ENCODE measurements at regions not wholly inside any gene's neighbourhood (a gene's known extent, or its start where the extent isn't known, plus 50 kb on each side); places are given as distances from the start of the nearest gene placed in this dataset.

DNA sequence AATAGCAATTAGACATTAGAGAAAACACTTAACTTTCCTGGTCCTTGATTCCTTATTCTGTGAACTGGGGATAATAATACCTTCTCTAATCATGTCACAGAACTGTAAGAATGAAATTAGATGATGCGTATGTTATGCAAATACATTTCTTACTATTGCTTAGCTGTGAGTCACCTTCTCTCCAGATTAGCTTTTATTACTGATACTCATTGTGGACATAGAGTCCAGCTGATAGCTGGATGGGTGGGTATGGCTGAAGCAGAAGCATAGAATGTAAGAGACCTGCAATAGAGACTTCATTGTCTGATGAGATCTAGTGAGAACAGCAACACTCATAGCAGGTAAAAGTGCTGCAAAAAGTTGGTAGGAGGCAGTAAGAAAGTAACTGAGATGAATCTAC is 437.2 kb upstream of the ZFP42 start:
- no peaks in the 10 kb centered on the region for H3K27me3 ChIP-seq
- no peak for DNase-seq
- no peak overlapping the region for H3K4me3 ChIP-seq (ENCODE audit: low read depth, low read length)
- H3K36me3 ChIP-seq, result no peaks in the 10 kb centered on the region
- H3K9me3 ChIP-seq, result no peaks in the 10 kb centered on the region
- TF ChIP-seq, protein P1, sequence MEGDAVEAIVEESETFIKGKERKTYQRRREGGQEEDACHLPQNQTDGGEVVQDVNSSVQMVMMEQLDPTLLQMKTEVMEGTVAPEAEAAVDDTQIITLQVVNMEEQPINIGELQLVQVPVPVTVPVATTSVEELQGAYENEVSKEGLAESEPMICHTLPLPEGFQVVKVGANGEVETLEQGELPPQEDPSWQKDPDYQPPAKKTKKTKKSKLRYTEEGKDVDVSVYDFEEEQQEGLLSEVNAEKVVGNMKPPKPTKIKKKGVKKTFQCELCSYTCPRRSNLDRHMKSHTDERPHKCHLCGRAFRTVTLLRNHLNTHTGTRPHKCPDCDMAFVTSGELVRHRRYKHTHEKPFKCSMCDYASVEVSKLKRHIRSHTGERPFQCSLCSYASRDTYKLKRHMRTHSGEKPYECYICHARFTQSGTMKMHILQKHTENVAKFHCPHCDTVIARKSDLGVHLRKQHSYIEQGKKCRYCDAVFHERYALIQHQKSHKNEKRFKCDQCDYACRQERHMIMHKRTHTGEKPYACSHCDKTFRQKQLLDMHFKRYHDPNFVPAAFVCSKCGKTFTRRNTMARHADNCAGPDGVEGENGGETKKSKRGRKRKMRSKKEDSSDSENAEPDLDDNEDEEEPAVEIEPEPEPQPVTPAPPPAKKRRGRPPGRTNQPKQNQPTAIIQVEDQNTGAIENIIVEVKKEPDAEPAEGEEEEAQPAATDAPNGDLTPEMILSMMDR (IDR thresholded peaks at IDR 0.05; ENCODE audit: low read depth, low read length), result no peak
- H3K4me1 ChIP-seq, result no peaks in the 10 kb centered on the region

GRCh38 chr4:187562345-187562744 is 433.2 kb upstream of the ZFP42 start:
- TF ChIP-seq, protein P1 (IDR thresholded peaks at IDR 0.05; ENCODE audit: low read depth, low read length), result no peak
- no peak overlapping the region for H3K4me3 ChIP-seq (ENCODE audit: low read depth, low read length)
- H3K27me3 ChIP-seq, result no peaks in the 10 kb centered on the region
- no peak for DNase-seq
- H3K9me3 ChIP-seq, result no peaks in the 10 kb centered on the region
- H3K4me1 ChIP-seq, result no peaks in the 10 kb centered on the region
- no peaks in the 10 kb centered on the region for H3K36me3 ChIP-seq

GRCh38 chr4:187565416-187565815 is 430.2 kb upstream of the ZFP42 start:
- no peak for DNase-seq
- TF ChIP-seq, protein P1 (IDR thresholded peaks at IDR 0.05; ENCODE audit: low read depth, low read length), result no peak
- H3K27me3 ChIP-seq, result no peaks in the 10 kb centered on the region

DNA sequence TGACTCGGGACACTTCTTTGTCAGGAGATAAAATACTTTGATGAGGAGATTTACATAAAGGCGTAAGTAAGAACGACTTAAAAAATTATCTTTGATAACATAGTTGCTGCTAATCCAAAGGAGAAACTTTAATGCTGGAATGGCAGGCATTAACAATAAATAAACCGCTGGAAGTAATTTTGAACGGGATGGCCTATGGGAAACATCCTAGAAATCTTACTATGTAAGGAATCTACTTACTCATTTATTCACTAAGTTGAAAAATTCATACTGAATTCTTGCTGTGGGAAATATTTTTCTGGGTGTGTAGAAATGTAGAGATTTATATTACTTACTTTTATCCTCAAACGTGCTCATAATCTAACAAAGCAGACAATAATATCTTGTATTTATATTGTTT is 425.7 kb upstream of the ZFP42 start:
- H3K4me3 ChIP-seq (ENCODE audit: low read depth, low read length), result no peak overlapping the region
- no peaks in the 10 kb centered on the region for H3K4me1 ChIP-seq
- DNase-seq, result no peak
- TF ChIP-seq, protein P1 (IDR thresholded peaks at IDR 0.05; ENCODE audit: low read depth, low read length), result no peak
- H3K27me3 ChIP-seq, result no peaks in the 10 kb centered on the region
- no peaks in the 10 kb centered on the region for H3K9me3 ChIP-seq
- no peaks in the 10 kb centered on the region for H3K36me3 ChIP-seq

More at GRCh38 chr4:187565416-187565815, 430.2 kb upstream of the ZFP42 start:
- Histone ChIP-seq H3K36me3 (no peaks in the 10 kb centered on the region), H3K9me3 (no peaks in the 10 kb centered on the region), H3K4me1 (no peaks in the 10 kb centered on the region), H3K4me3 (ENCODE audit: low read depth, low read length) (no peak overlapping the region)

GRCh38 chr4:187575706-187576105 is 419.9 kb upstream of the ZFP42 start:
- no peaks in the 10 kb centered on the region for H3K4me1 ChIP-seq
- TF ChIP-seq, protein P1 (IDR thresholded peaks at IDR 0.05; ENCODE audit: low read depth, low read length), result no peak

DNA sequence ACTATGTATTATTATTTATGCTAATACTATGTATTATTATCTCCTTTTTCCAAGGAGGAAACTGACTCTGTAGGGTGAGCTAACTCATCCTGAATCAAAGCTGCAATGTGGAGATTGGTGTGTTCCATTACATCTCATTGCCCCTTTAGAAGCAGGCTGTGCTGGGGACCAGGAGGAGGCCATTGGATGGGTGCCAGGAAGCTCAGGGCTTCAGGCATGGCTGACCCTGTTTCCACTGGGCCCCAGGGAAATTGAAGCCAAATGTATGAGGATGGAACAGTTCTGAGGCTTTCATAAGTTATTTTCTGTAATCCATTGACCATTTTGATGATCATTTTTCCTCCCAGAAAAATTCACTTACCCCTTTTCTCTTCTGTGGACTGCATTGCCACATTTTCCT is 418.8 kb upstream of the ZFP42 start:
- TF ChIP-seq, protein P1 (IDR thresholded peaks at IDR 0.05; ENCODE audit: low read depth, low read length), result no peak
- Histone ChIP-seq H3K4me3 (ENCODE audit: low read depth, low read length) (no peak overlapping the region), H3K9me3 (no peaks in the 10 kb centered on the region), H3K27me3 (no peaks in the 10 kb centered on the region), H3K36me3 (no peaks in the 10 kb centered on the region), H3K4me1 (no peaks in the 10 kb centered on the region)
- DNase-seq, result peak; percentile 29

More at GRCh38 chr4:187575706-187576105, 419.9 kb upstream of the ZFP42 start:
- H3K4me3 ChIP-seq (ENCODE audit: low read depth, low read length), result no peak overlapping the region
- H3K27me3 ChIP-seq, result no peaks in the 10 kb centered on the region
- DNase-seq, result no peak
- no peaks in the 10 kb centered on the region for H3K36me3 ChIP-seq
- no peaks in the 10 kb centered on the region for H3K9me3 ChIP-seq

Data from BE2C (cell line).